ENCODE measurements at regions not wholly inside any gene's neighbourhood (a gene's known extent, or its start where the extent isn't known, plus 50 kb on each side); places are given as distances from the start of the nearest gene placed in this dataset.

- TF ChIP-seq ZC3H13 (CRISPR knock-in tag; IDR thresholded peaks at IDR 0.05) (no peak), GPN1 (CRISPR knock-in tag; IDR thresholded peaks at IDR 0.05; ENCODE audit: borderline replicate concordance) (no peak), ZNF260 (CRISPR knock-in tag; IDR thresholded peaks at IDR 0.05; ENCODE audit: borderline replicate concordance, low read depth) (no peak), ZSCAN25 (CRISPR knock-in tag; IDR thresholded peaks at IDR 0.05) (no peak), FOSL2 (CRISPR knock-in tag; IDR thresholded peaks at IDR 0.05) (no peak)
- TF ChIP-seq, protein P1, sequence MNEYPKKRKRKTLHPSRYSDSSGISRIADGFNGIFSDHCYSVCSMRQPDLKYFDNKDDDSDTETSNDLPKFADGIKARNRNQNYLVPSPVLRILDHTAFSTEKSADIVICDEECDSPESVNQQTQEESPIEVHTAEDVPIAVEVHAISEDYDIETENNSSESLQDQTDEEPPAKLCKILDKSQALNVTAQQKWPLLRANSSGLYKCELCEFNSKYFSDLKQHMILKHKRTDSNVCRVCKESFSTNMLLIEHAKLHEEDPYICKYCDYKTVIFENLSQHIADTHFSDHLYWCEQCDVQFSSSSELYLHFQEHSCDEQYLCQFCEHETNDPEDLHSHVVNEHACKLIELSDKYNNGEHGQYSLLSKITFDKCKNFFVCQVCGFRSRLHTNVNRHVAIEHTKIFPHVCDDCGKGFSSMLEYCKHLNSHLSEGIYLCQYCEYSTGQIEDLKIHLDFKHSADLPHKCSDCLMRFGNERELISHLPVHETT (CRISPR knock-in tag; conservative IDR thresholded peaks at IDR 0.05), result no peak
- Histone ChIP-seq H3K36me3 (replicated peaks in 1 of 2; ENCODE audit: control insufficient read depth in 1 of 2, insufficient read depth in 2 of 2, low read length in 2 of 2) (no peaks in the 10 kb centered on the region), H3K4me2 (ENCODE audit: low read depth, low read length) (no peak overlapping the region), H3K9ac (ENCODE audit: insufficient read depth, low read depth, low read length) (no peak overlapping the region), H2AFZ (ENCODE audit: low read length) (no peak overlapping the region), H3K79me2 (ENCODE audit: insufficient read depth, low read length) (no peaks in the 10 kb centered on the region), H3K9me3 (ENCODE audit: low read length) (no peaks in the 10 kb centered on the region), H4K20me1 (ENCODE audit: insufficient read depth, low read length) (no peaks in the 10 kb centered on the region), H3K4me1 (ENCODE audit: insufficient read depth, low read length) (no peaks in the 10 kb centered on the region), H3K27ac (ENCODE audit: extremely low read length, insufficient read depth, low read length) (no peak overlapping the region), H3K27me3 (ENCODE audit: control insufficient read depth in 1 of 2, insufficient read depth in 2 of 2, low read length in 2 of 2) (no peaks in the 10 kb centered on the region), H3K4me3 (replicated peaks in 1 of 3; ENCODE audit: insufficient read depth in 1 of 3, low read depth in 2 of 3, low read length in 3 of 3) (no peak overlapping the region)
- in situ Hi-C loops (cut with HindIII; ENCODE audit: extremely low pct_ligation_motif_present, low pct_unique_long_range_greater_than_20kb) (no loop called here), intact Hi-C loops (cut with micrococcal nuclease; ENCODE audit: unreplicated experiment) (no loop called here)
- CTCF ChIA-PET (ENCODE audit: low intra/inter-chr PET ratio, low total read pairs), result no interaction called here
- FAIRE-seq (no peak), ATAC-seq (no peak), DNase-seq (ENCODE audit: low spot score) (no peak)
- BruUV-seq (replicated peaks), result no TSS peak
- POLR2A ChIA-PET, result no interaction called here
- WGBS (ENCODE audit: low lambda C conversion rate), result 4% methylated on average over 1 of the region's 1 CpG
Observed at GRCh38 chr6:95325916-95326315, 251.4 kb upstream of the MANEA start.

- H3K9me3 ChIP-seq (ENCODE audit: low read length), result no peaks in the 10 kb centered on the region
- H2AFZ ChIP-seq (ENCODE audit: low read length), result no peak overlapping the region
- no peak overlapping the region for H3K9ac ChIP-seq (ENCODE audit: insufficient read depth, low read depth, low read length)
- in situ Hi-C loops (cut with HindIII; ENCODE audit: extremely low pct_ligation_motif_present, low pct_unique_long_range_greater_than_20kb) (no loop called here), intact Hi-C loops (cut with micrococcal nuclease; ENCODE audit: unreplicated experiment) (no loop called here)
- no peaks in the 10 kb centered on the region for H3K27me3 ChIP-seq (ENCODE audit: control insufficient read depth in 1 of 2, insufficient read depth in 2 of 2, low read length in 2 of 2)
- H3K27ac ChIP-seq (ENCODE audit: extremely low read length, insufficient read depth, low read length), result no peak overlapping the region
- WGBS (ENCODE audit: low lambda C conversion rate), result 3% methylated on average over 2 of the region's 2 CpGs
- H3K4me1 ChIP-seq (ENCODE audit: insufficient read depth, low read length), result no peaks in the 10 kb centered on the region
- no peaks in the 10 kb centered on the region for H4K20me1 ChIP-seq (ENCODE audit: insufficient read depth, low read length)
- H3K79me2 ChIP-seq (ENCODE audit: insufficient read depth, low read length), result no peaks in the 10 kb centered on the region
- POLR2A ChIA-PET, result no interaction called here
- BruUV-seq (replicated peaks), result no TSS peak
- DNase-seq (ENCODE audit: low spot score) (no peak), ATAC-seq (no peak), FAIRE-seq (no peak)
- H3K4me3 ChIP-seq (replicated peaks in 1 of 3; ENCODE audit: insufficient read depth in 1 of 3, low read depth in 2 of 3, low read length in 3 of 3), result no peak overlapping the region
- no peak overlapping the region for H3K4me2 ChIP-seq (ENCODE audit: low read depth, low read length)
- CTCF ChIA-PET (ENCODE audit: low intra/inter-chr PET ratio, low total read pairs), result no interaction called here
- no peaks in the 10 kb centered on the region for H3K36me3 ChIP-seq (replicated peaks in 1 of 2; ENCODE audit: control insufficient read depth in 1 of 2, insufficient read depth in 2 of 2, low read length in 2 of 2)
- no peak for TF ChIP-seq DZIP1 (CRISPR knock-in tag; IDR thresholded peaks at IDR 0.05)
- TF ChIP-seq ZNF234 (CRISPR knock-in tag; conservative IDR thresholded peaks at IDR 0.05), result no peak
- no peak for TF ChIP-seq HDAC6 (IDR thresholded peaks at IDR 0.05; ENCODE audit: low read depth, low read length)
- TF ChIP-seq, protein P2, sequence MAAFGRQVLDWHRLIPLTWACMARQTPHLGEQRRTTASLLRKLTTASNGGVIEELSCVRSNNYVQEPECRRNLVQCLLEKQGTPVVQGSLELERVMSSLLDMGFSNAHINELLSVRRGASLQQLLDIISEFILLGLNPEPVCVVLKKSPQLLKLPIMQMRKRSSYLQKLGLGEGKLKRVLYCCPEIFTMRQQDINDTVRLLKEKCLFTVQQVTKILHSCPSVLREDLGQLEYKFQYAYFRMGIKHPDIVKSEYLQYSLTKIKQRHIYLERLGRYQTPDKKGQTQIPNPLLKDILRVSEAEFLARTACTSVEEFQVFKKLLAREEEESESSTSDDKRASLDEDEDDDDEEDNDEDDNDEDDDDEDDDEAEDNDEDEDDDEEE (CRISPR knock-in tag; IDR thresholded peaks at IDR 0.05), result no peak
- no peak for TF ChIP-seq ZNF772 (CRISPR knock-in tag; IDR thresholded peaks at IDR 0.05)
- no peak for TF ChIP-seq SIN3B (IDR thresholded peaks at IDR 0.05; ENCODE audit: low read length)
- TF ChIP-seq ZNF773 (CRISPR knock-in tag; IDR thresholded peaks at IDR 0.05; ENCODE audit: borderline replicate concordance), result no peak
- no peak for TF ChIP-seq KDM1A (CRISPR knock-in tag; IDR thresholded peaks at IDR 0.05)
- no peak for TF ChIP-seq EHMT2 (IDR thresholded peaks at IDR 0.05; ENCODE audit: borderline replicate concordance, low read depth, low read length)
- no peak for TF ChIP-seq MTF2 (CRISPR knock-in tag; IDR thresholded peaks at IDR 0.05; ENCODE audit: borderline replicate concordance)
Observed at GRCh38 chr6:95328231-95328630, 249.1 kb upstream of the MANEA start.
